Cardiac muscle cell (in vitro differentiated cells and primary cell): ENCODE measurements at regions not wholly inside any gene's neighbourhood (a gene's known extent, or its start where the extent isn't known, plus 50 kb on each side); places are given as distances from the start of the nearest gene placed in this dataset.

Experiments used
- DNase-seq, 2 donors: peaks; one replicate each; pipeline versions ENCODE4 v3.0.0 to v3.0.0-alpha.2; 2010 to 2017; ENCODE audit warnings: low read depth in 1 of 2, low spot score in 1 of 2
- H3K27ac ChIP-seq: fragments of 200-600 bp; sonication (generic); 2 replicates; pipeline ENCODE4 v1.5.1; 2016
- H3K27me3 ChIP-seq: fragments of 200-600 bp; sonication (generic); 2 replicates; pipeline ENCODE4 v1.6.0; 2016; ENCODE audit warnings: control low read depth
- H3K36me3 ChIP-seq: fragments of 200-600 bp; sonication (generic); 2 replicates; pipeline ENCODE4 v1.5.1; 2016; ENCODE audit warnings: control low read depth
- H3K4me1 ChIP-seq: fragments of 200-600 bp; sonication (generic); 2 replicates; pipeline ENCODE4 v1.8.1; 2017; ENCODE audit warnings: low read depth, mild to moderate bottlenecking, mixed run types
- H3K4me3 ChIP-seq: fragments of 200-600 bp; sonication (generic); 2 replicates; pipeline ENCODE4 v1.5.1; 2016; ENCODE audit warnings: mild to moderate bottlenecking
- H3K9me3 ChIP-seq: fragments of 200-600 bp; sonication (generic); 2 replicates; pipeline ENCODE4 v1.5.1; 2017; ENCODE audit warnings: low read depth, mild to moderate bottlenecking, control low read depth
- CTCF ChIP-seq: IDR thresholded peaks from 2 replicates; pipeline ENCODE4 v1.5.1; 2012; ENCODE audit warnings: low read depth, mild to moderate bottlenecking, low read length

- H3K27ac ChIP-seq, result no peak overlapping the region
- H3K27me3 ChIP-seq, result no peaks in the 10 kb centered on the region
- no peak for TF ChIP-seq CTCF
- no peak for DNase-seq
- H3K36me3 ChIP-seq, result no peaks in the 10 kb centered on the region
- no peak overlapping the region for H3K4me3 ChIP-seq
- no peaks in the 10 kb centered on the region for H3K4me1 ChIP-seq
- H3K9me3 ChIP-seq, result no peaks in the 10 kb centered on the region
These were observed 293.7 kb downstream of the PCDH18 start for GRCh38 chr4:137238456-137239162.

GRCh38 chr4:137226900-137227299 lies 305.4 kb downstream of the PCDH18 start:
- H3K4me3 ChIP-seq, result no peak overlapping the region
- no peaks in the 10 kb centered on the region for H3K27me3 ChIP-seq
- no peak overlapping the region for H3K27ac ChIP-seq
- H3K4me1 ChIP-seq, result no peaks in the 10 kb centered on the region
- no peaks in the 10 kb centered on the region for H3K36me3 ChIP-seq
- TF ChIP-seq CTCF, result peak; percentile 30
- peak in 1 of 2 donors; percentile 19 for DNase-seq
- no peaks in the 10 kb centered on the region for H3K9me3 ChIP-seq

GRCh38 chr4:137226221-137226620 lies 306.1 kb downstream of the PCDH18 start:
- H3K36me3 ChIP-seq, result no peaks in the 10 kb centered on the region
- H3K9me3 ChIP-seq, result no peaks in the 10 kb centered on the region
- no peaks in the 10 kb centered on the region for H3K4me1 ChIP-seq
- H3K27me3 ChIP-seq, result no peaks in the 10 kb centered on the region
- DNase-seq, result no peak
- no peak overlapping the region for H3K27ac ChIP-seq
- H3K4me3 ChIP-seq, result no peak overlapping the region
- no peak for TF ChIP-seq CTCF

- Histone ChIP-seq H3K4me3 (no peak overlapping the region), H3K27ac (no peak overlapping the region), H3K4me1 (no peaks in the 10 kb centered on the region), H3K36me3 (no peaks in the 10 kb centered on the region), H3K9me3 (no peaks in the 10 kb centered on the region), H3K27me3 (no peaks in the 10 kb centered on the region)
- TF ChIP-seq CTCF, result no peak
- DNase-seq, result peak in 1 of 2 donors; percentile 3
These were observed 318.7 kb downstream of the PCDH18 start for GRCh38 chr4:137213372-137214173.

GRCh38 chr4:137212601-137213000 lies 319.7 kb downstream of the PCDH18 start:
- no peak overlapping the region for H3K4me3 ChIP-seq
- no peaks in the 10 kb centered on the region for H3K4me1 ChIP-seq
- DNase-seq, result no peak
- no peaks in the 10 kb centered on the region for H3K9me3 ChIP-seq
- H3K27ac ChIP-seq, result no peak overlapping the region
- no peaks in the 10 kb centered on the region for H3K36me3 ChIP-seq
- TF ChIP-seq CTCF, result no peak
- H3K27me3 ChIP-seq, result no peaks in the 10 kb centered on the region
